Type B pancreatic cell (in vitro differentiated cells): ENCODE measurements at regions not wholly inside any gene's neighbourhood (a gene's known extent, or its start where the extent isn't known, plus 50 kb on each side); places are given as distances from the start of the nearest gene placed in this dataset.
"Not testable (repeated sequence)": the region's sequence is repeated elsewhere in the genome, so short reads cannot be mapped to it uniquely, and the experiment has no call there.

Experiments
- DNase-seq: peaks from one replicate; pipeline ENCODE4 v3.0.0; 2021; ENCODE audit warnings: mixed read lengths; ENCODE audit not compliant: unreplicated experiment; ENCODE audit errors: extremely low spot score
- H3K27ac Mint-ChIP-seq: 2 replicates; pipeline ENCODE4 v1.8.0; 2021; ENCODE audit warnings: mild to moderate bottlenecking, mixed read lengths
- H3K27me3 Mint-ChIP-seq: 2 replicates; pipeline ENCODE4 v1.8.0; 2021; ENCODE audit warnings: mixed read lengths
- H3K36me3 Mint-ChIP-seq: 2 replicates; pipeline ENCODE4 v1.8.0; 2021; ENCODE audit warnings: mixed read lengths
- H3K4me1 Mint-ChIP-seq: one replicate; pipeline ENCODE4 v1.8.0; 2021; ENCODE audit warnings: mixed read lengths; ENCODE audit not compliant: unreplicated experiment
- H3K4me3 Mint-ChIP-seq: 2 replicates; pipeline ENCODE4 v1.8.0; 2021; ENCODE audit warnings: mild to moderate bottlenecking, mixed read lengths
- H3K9me3 Mint-ChIP-seq: 2 replicates; pipeline ENCODE4 v1.8.0; 2021; ENCODE audit warnings: mixed read lengths
- TF ChIP-seq, protein P1 (sequence below): fragments of 200-600 bp; sonication (generic); conservative IDR thresholded peaks from 2 replicates; pipeline ENCODE4 v1.5.0; 2021; ENCODE audit warnings: antibody characterized with exemption, mild to moderate bottlenecking

DNA sequence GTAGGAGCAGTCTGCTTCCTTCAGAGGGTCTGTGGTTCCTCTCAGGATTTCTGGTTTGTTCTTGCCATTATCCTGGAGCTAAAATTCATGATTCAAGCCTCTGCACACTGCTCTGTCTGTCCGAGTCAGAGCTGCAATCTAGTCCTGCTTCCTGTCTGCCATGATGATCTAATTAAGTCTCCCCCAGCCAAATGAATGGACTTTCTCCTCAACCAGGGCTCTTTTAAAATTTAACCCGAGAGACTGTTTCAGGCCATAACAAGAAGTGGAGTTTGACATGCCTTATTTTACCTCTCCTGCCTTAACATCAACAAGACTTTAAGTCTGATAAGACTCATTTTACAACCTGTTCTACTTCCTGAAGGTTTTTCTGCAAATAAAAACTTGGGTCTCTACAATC is 1009.6 kb upstream of the DDX18 start:
- H3K9me3 Mint-ChIP-seq = peaks cover 8% of the 10 kb centered on the region
- H3K4me3 Mint-ChIP-seq = no peak overlapping the region
- peaks cover 4% of the 10 kb centered on the region for H3K4me1 Mint-ChIP-seq
- H3K27me3 Mint-ChIP-seq = no peaks in the 10 kb centered on the region
- no peaks in the 10 kb centered on the region for H3K36me3 Mint-ChIP-seq
- no peak for DNase-seq
- TF ChIP-seq, protein P1, sequence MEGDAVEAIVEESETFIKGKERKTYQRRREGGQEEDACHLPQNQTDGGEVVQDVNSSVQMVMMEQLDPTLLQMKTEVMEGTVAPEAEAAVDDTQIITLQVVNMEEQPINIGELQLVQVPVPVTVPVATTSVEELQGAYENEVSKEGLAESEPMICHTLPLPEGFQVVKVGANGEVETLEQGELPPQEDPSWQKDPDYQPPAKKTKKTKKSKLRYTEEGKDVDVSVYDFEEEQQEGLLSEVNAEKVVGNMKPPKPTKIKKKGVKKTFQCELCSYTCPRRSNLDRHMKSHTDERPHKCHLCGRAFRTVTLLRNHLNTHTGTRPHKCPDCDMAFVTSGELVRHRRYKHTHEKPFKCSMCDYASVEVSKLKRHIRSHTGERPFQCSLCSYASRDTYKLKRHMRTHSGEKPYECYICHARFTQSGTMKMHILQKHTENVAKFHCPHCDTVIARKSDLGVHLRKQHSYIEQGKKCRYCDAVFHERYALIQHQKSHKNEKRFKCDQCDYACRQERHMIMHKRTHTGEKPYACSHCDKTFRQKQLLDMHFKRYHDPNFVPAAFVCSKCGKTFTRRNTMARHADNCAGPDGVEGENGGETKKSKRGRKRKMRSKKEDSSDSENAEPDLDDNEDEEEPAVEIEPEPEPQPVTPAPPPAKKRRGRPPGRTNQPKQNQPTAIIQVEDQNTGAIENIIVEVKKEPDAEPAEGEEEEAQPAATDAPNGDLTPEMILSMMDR = no peak
- H3K27ac Mint-ChIP-seq = no peak overlapping the region

DNA sequence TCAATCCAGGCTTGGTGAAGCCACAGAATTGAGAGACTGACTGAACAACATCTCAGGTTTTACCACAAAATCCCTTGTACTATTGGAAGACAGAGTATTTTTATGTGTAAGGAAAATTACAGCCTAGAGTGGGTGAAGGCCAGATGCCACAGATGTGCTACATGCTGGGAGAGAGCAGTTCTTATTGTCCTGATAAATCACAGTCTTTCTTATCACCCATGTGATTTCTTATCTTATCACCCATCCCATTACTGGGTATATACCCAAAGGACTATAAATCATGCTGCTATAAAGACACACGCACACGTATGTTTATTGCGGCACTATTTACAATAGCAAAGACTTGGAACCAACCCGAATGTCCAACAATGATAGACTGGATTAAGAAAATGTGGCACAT is 1008.0 kb upstream of the DDX18 start:
- H3K4me1 Mint-ChIP-seq, H3K36me3 Mint-ChIP-seq, H3K27me3 Mint-ChIP-seq, H3K27ac Mint-ChIP-seq, H3K4me3 Mint-ChIP-seq, H3K9me3 Mint-ChIP-seq, DNase-seq: not testable (repeated sequence)

DNA sequence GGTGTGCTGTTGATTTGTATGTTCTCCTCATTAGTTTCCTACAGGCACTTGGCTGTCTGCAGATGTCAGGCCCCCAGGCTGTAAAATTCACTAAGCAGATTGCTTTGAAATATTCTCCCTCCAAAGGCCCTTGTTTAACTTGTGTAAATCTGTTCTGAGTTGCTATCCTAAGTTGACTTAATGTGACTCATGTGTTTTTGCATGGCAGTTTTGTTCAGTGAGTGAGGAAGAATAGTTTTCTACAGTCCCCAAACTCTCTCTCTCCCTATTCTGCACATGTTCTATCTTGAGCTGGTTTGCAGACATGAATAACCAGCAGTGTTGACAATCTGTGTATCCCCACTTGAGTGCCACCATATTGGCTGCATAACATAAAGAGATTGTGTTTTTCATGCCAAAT is 1005.4 kb upstream of the DDX18 start:
- Mint-ChIP-seq H3K27me3 (no peaks in the 10 kb centered on the region), H3K27ac (no peak overlapping the region), H3K36me3 (no peaks in the 10 kb centered on the region), H3K9me3 (no peaks in the 10 kb centered on the region), H3K4me3 (no peak overlapping the region), H3K4me1 (peaks cover 4% of the 10 kb centered on the region)
- no peak for DNase-seq
- TF ChIP-seq, protein P1 = no peak

DNA sequence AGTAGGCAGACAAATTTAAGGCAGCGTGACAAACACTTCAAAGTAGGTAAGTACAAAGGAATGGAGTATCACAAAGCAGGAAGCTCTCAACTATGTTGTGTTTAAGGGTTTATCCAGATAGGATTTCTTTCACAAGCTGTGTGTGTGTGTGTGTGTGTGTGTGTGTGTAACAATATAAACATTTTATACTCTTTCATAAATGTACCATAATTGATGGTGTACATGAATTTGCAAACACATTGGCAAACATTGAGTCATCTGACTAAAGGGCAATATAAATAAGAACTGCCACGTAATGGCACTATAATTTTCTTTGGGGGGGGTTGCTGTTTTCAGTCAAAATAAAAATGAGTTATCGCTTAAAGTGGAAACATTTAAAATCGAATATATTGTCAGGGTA is 1004.4 kb upstream of the DDX18 start:
- TF ChIP-seq, protein P1 = no peak
- H3K27me3 Mint-ChIP-seq = no peaks in the 10 kb centered on the region
- no peak overlapping the region for H3K4me3 Mint-ChIP-seq
- DNase-seq = no peak
- H3K4me1 Mint-ChIP-seq = peaks cover 4% of the 10 kb centered on the region
- H3K36me3 Mint-ChIP-seq = no peaks in the 10 kb centered on the region
- no peak overlapping the region for H3K27ac Mint-ChIP-seq
- no peaks in the 10 kb centered on the region for H3K9me3 Mint-ChIP-seq

DNA sequence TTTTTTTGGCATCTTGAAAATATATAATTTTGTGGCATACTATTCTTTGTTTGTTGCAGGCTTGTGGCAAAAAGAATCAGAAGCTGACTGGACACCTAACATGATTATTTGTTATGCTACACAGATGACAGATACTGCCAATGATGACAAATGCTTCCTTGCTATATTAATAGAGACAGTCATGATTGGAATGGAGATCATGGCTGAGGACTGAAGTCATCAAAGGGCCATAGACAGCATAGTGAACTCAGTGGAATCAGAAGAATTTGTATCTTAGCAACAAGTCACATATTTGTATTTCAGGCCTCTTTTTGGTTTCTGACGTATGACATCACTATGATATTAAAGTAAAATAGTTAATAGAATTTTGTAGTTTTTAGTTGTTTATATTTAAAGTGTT is 1003.8 kb upstream of the DDX18 start:
- TF ChIP-seq, protein P1 = no peak

DNA sequence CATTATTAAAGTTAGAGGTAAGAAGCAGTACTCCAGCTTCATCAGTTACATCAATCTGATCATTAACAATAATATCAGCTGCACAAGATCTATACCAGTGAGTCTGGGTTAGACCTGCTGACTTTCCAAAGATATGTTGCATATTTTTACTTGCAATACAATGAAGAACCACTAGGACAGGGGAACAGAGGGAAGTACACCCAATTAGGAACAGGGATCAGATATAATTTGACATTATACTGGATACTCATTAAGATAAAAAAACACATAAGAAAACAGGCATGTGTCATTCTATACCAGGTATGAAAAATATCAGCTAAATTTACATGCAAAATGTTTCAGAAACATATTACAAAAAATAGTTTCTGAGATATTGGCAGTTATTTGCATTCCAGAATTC is 995.1 kb upstream of the DDX18 start:
- TF ChIP-seq, protein P1 = peak; percentile 66
- no peaks in the 10 kb centered on the region for H3K27me3 Mint-ChIP-seq

More for the DNA sequence above, 1003.8 kb upstream of the DDX18 start:
- Mint-ChIP-seq H3K36me3 (no peaks in the 10 kb centered on the region), H3K27me3 (no peaks in the 10 kb centered on the region), H3K4me1 (peaks cover 4% of the 10 kb centered on the region), H3K9me3 (no peaks in the 10 kb centered on the region), H3K4me3 (no peak overlapping the region), H3K27ac (no peak overlapping the region)
- DNase-seq = no peak

More for the DNA sequence above, 995.1 kb upstream of the DDX18 start:
- no peak for DNase-seq
- no peaks in the 10 kb centered on the region for H3K9me3 Mint-ChIP-seq
- no peaks in the 10 kb centered on the region for H3K4me1 Mint-ChIP-seq
- no peaks in the 10 kb centered on the region for H3K36me3 Mint-ChIP-seq
- H3K4me3 Mint-ChIP-seq = no peak overlapping the region
- no peak overlapping the region for H3K27ac Mint-ChIP-seq
